ENCODE measurements at regions not wholly inside any gene's neighbourhood (a gene's known extent, or its start where the extent isn't known, plus 50 kb on each side); places are given as distances from the start of the nearest gene placed in this dataset.

GRCh38 chr10:78327778-78328591, 294.3 kb downstream of the RPS24 start:
- FAIRE-seq (no peak), DNase-seq (ENCODE audit: insufficient read length, low spot score) (no peak)
- no peak for TF ChIP-seq POLR2A (IDR thresholded peaks at IDR 0.05; ENCODE audit: low read depth, low read length)

GRCh38 chr10:78328592-78329404, 295.1 kb downstream of the RPS24 start:
- FAIRE-seq: no peak
- DNase-seq (ENCODE audit: insufficient read length, low spot score): no peak
- no peak for TF ChIP-seq POLR2A (IDR thresholded peaks at IDR 0.05; ENCODE audit: low read depth, low read length)

GRCh38 chr10:78330884-78331283, 297.2 kb downstream of the RPS24 start:
- TF ChIP-seq POLR2A (IDR thresholded peaks at IDR 0.05; ENCODE audit: low read depth, low read length): no peak
- DNase-seq (ENCODE audit: insufficient read length, low spot score): no peak
- FAIRE-seq: no peak

- no peak for FAIRE-seq
- peak; percentile 66 for DNase-seq (ENCODE audit: insufficient read length, low spot score)
- no peak for TF ChIP-seq POLR2A (IDR thresholded peaks at IDR 0.05; ENCODE audit: low read depth, low read length)
Measured at GRCh38 chr10:78331391-78331922, 297.8 kb downstream of the RPS24 start.

- FAIRE-seq: no peak
Measured at GRCh38 chr10:78332012-78332411, 298.3 kb downstream of the RPS24 start.

GRCh38 chr10:78332657-78333056, 299.0 kb downstream of the RPS24 start:
- no peak for DNase-seq (ENCODE audit: insufficient read length, low spot score)
- TF ChIP-seq POLR2A (IDR thresholded peaks at IDR 0.05; ENCODE audit: low read depth, low read length): no peak
- no peak for FAIRE-seq

More at GRCh38 chr10:78332012-78332411, 298.3 kb downstream of the RPS24 start:
- no peak for DNase-seq (ENCODE audit: insufficient read length, low spot score)
- TF ChIP-seq POLR2A (IDR thresholded peaks at IDR 0.05; ENCODE audit: low read depth, low read length): no peak

GRCh38 chr10:78333362-78334143, 299.9 kb downstream of the RPS24 start:
- DNase-seq (ENCODE audit: insufficient read length, low spot score) (no peak), FAIRE-seq (no peak)
- TF ChIP-seq POLR2A (IDR thresholded peaks at IDR 0.05; ENCODE audit: low read depth, low read length): no peak

GRCh38 chr10:78335371-78335690, 301.7 kb downstream of the RPS24 start:
- DNase-seq (ENCODE audit: insufficient read length, low spot score) (no peak), FAIRE-seq (no peak)
- no peak for TF ChIP-seq POLR2A (IDR thresholded peaks at IDR 0.05; ENCODE audit: low read depth, low read length)

- no peak for TF ChIP-seq POLR2A (IDR thresholded peaks at IDR 0.05; ENCODE audit: low read depth, low read length)
- FAIRE-seq (peak; percentile 76), DNase-seq (ENCODE audit: insufficient read length, low spot score) (peak; percentile 79)
Measured at GRCh38 chr10:78335691-78336401, 302.2 kb downstream of the RPS24 start.

- FAIRE-seq (peak; percentile 80), DNase-seq (ENCODE audit: insufficient read length, low spot score) (peak; percentile 94)
- TF ChIP-seq POLR2A (IDR thresholded peaks at IDR 0.05; ENCODE audit: low read depth, low read length): no peak
Measured at GRCh38 chr10:78336402-78336791, 302.7 kb downstream of the RPS24 start.

- DNase-seq (ENCODE audit: insufficient read length, low spot score): no peak
- no peak for TF ChIP-seq POLR2A (IDR thresholded peaks at IDR 0.05; ENCODE audit: low read depth, low read length)
- FAIRE-seq: no peak
Measured at GRCh38 chr10:78337016-78337415, 303.4 kb downstream of the RPS24 start.

GRCh38 chr10:78337646-78338391, 304.2 kb downstream of the RPS24 start:
- FAIRE-seq (no peak), DNase-seq (ENCODE audit: insufficient read length, low spot score) (no peak)
- TF ChIP-seq POLR2A (IDR thresholded peaks at IDR 0.05; ENCODE audit: low read depth, low read length): no peak

GRCh38 chr10:78338717-78339116, 305.1 kb downstream of the RPS24 start:
- FAIRE-seq: no peak
- DNase-seq (ENCODE audit: insufficient read length, low spot score): no peak
- no peak for TF ChIP-seq POLR2A (IDR thresholded peaks at IDR 0.05; ENCODE audit: low read depth, low read length)

Measured in H54 (cell line).